ENCODE measurements at regions not wholly inside any gene's neighbourhood (a gene's known extent, or its start where the extent isn't known, plus 50 kb on each side); places are given as distances from the start of the nearest gene placed in this dataset.

- H3K4me1 Mint-ChIP-seq: no peaks in the 10 kb centered on the region
- no peaks in the 10 kb centered on the region for H3K9me3 ChIP-seq (ENCODE audit: low read length)
- H3K27me3 ChIP-seq (ENCODE audit: insufficient read depth, low read length, poor library complexity, severe bottlenecking): no peaks in the 10 kb centered on the region
- no peak overlapping the region for H3K27ac Mint-ChIP-seq
- no peaks in the 10 kb centered on the region for H3K27me3 Mint-ChIP-seq
- peaks cover 0 to 9% (median 0%) of the 10 kb centered on the region in 3 donors for H3K36me3 Mint-ChIP-seq
- no peaks in the 10 kb centered on the region for H3K9me3 Mint-ChIP-seq
- H3K4me3 ChIP-seq (ENCODE audit: low read length): no peak overlapping the region
- no peaks in the 10 kb centered on the region for H3K36me3 ChIP-seq (ENCODE audit: insufficient read depth, low read length)
- no peak overlapping the region for H3K4me3 Mint-ChIP-seq
- POLR2A ChIA-PET: no interaction called here
- no peak for DNase-seq
- H3K4me1 ChIP-seq (ENCODE audit: insufficient read depth, low read length): no peaks in the 10 kb centered on the region
- CTCF ChIA-PET: no interaction called here
- H3K27ac ChIP-seq (ENCODE audit: low read depth, low read length): no peak overlapping the region
Measured at GRCh38 chr10:60466267-60467201, 76.9 kb upstream of the ANK3 start.

DNA sequence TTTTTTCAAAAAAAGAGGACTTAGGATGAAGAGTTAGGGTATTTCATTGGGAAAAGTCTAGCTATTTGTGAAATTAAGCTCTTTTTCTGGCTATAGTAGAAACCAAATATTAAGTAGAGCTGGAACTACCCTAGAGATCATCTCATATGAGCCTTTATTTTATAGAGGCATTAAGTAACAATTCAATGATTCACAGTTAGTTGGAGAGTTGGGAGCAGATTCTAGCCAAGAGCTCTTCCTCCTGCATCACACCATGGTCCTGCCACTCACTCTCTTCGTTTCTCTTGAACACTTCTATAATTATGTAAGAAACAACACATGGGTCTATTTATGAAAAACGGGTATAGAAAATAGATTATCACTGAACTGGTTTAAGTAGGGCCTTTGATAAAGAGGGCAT lies 76.1 kb upstream of the ANK3 start:
- Histone ChIP-seq H3K27ac (ENCODE audit: low read depth, low read length) (no peak overlapping the region), H3K4me3 (ENCODE audit: low read length) (no peak overlapping the region), H3K4me1 (ENCODE audit: insufficient read depth, low read length) (no peaks in the 10 kb centered on the region), H3K9me3 (ENCODE audit: low read length) (no peaks in the 10 kb centered on the region), H3K27me3 (ENCODE audit: insufficient read depth, low read length, poor library complexity, severe bottlenecking) (no peaks in the 10 kb centered on the region), H3K36me3 (ENCODE audit: insufficient read depth, low read length) (no peaks in the 10 kb centered on the region)
- Mint-ChIP-seq H3K4me1 (no peaks in the 10 kb centered on the region), H3K36me3 (peaks cover 0 to 9% (median 0%) of the 10 kb centered on the region in 3 donors), H3K27ac (no peak overlapping the region), H3K9me3 (no peaks in the 10 kb centered on the region), H3K27me3 (no peaks in the 10 kb centered on the region), H3K4me3 (no peak overlapping the region)
- no peak for DNase-seq
- ChIA-PET CTCF (no interaction called here), POLR2A (no interaction called here)

- ChIA-PET POLR2A (no interaction called here), CTCF (no interaction called here)
- no peak overlapping the region for H3K4me3 Mint-ChIP-seq
- H3K27me3 ChIP-seq (ENCODE audit: insufficient read depth, low read length, poor library complexity, severe bottlenecking): no peaks in the 10 kb centered on the region
- no peaks in the 10 kb centered on the region for H3K4me1 Mint-ChIP-seq
- peaks cover 0 to 9% (median 0%) of the 10 kb centered on the region in 3 donors for H3K36me3 Mint-ChIP-seq
- H3K4me3 ChIP-seq (ENCODE audit: low read length): no peak overlapping the region
- no peaks in the 10 kb centered on the region for H3K4me1 ChIP-seq (ENCODE audit: insufficient read depth, low read length)
- no peak for DNase-seq
- no peak overlapping the region for H3K27ac ChIP-seq (ENCODE audit: low read depth, low read length)
- H3K36me3 ChIP-seq (ENCODE audit: insufficient read depth, low read length): no peaks in the 10 kb centered on the region
- H3K9me3 Mint-ChIP-seq: no peaks in the 10 kb centered on the region
- H3K27me3 Mint-ChIP-seq: no peaks in the 10 kb centered on the region
- H3K9me3 ChIP-seq (ENCODE audit: low read length): no peaks in the 10 kb centered on the region
- H3K27ac Mint-ChIP-seq: no peak overlapping the region
Measured at GRCh38 chr10:60464659-60465058, 75.0 kb upstream of the ANK3 start.

GRCh38 chr10:60463746-60464145 lies 74.1 kb upstream of the ANK3 start:
- no peak overlapping the region for H3K4me3 ChIP-seq (ENCODE audit: low read length)
- Mint-ChIP-seq H3K9me3 (no peaks in the 10 kb centered on the region), H3K4me1 (no peaks in the 10 kb centered on the region), H3K4me3 (no peak overlapping the region), H3K27me3 (no peaks in the 10 kb centered on the region), H3K36me3 (peaks cover 0 to 9% (median 0%) of the 10 kb centered on the region in 3 donors), H3K27ac (no peak overlapping the region)
- POLR2A ChIA-PET: no interaction called here
- no peaks in the 10 kb centered on the region for H3K36me3 ChIP-seq (ENCODE audit: insufficient read depth, low read length)
- H3K9me3 ChIP-seq (ENCODE audit: low read length): no peaks in the 10 kb centered on the region
- no peaks in the 10 kb centered on the region for H3K27me3 ChIP-seq (ENCODE audit: insufficient read depth, low read length, poor library complexity, severe bottlenecking)
- H3K27ac ChIP-seq (ENCODE audit: low read depth, low read length): no peak overlapping the region
- H3K4me1 ChIP-seq (ENCODE audit: insufficient read depth, low read length): no peaks in the 10 kb centered on the region
- CTCF ChIA-PET: no interaction called here
- no peak for DNase-seq

DNA sequence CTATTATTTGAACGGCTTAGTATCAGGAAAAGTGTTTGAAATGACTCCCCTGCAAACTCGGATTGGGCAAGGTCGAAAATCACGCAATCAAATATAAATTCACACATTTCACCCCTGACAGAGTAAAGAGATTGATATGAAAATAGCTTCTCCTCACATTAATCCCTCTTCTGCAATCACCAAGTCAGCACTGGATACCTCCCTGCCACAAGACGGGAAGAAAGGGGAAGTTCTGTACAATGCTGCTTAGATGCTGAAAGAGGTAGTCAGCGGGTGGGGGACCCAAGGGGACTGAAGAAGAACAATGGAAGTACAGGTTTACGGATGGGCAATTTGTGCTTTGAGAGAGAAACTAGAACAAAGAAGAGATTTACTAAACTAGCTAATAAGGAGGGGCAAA lies 72.0 kb upstream of the ANK3 start:
- Mint-ChIP-seq H3K4me1 (no peaks in the 10 kb centered on the region), H3K4me3 (no peak overlapping the region), H3K9me3 (no peaks in the 10 kb centered on the region), H3K27ac (no peak overlapping the region), H3K27me3 (peaks cover 0 to 1% of the 10 kb centered on the region in 2 donors), H3K36me3 (peaks cover 0 to 9% (median 0%) of the 10 kb centered on the region in 3 donors)
- H3K27me3 ChIP-seq (ENCODE audit: insufficient read depth, low read length, poor library complexity, severe bottlenecking): no peaks in the 10 kb centered on the region
- H3K27ac ChIP-seq (ENCODE audit: low read depth, low read length): no peak overlapping the region
- H3K36me3 ChIP-seq (ENCODE audit: insufficient read depth, low read length): no peaks in the 10 kb centered on the region
- POLR2A ChIA-PET: no interaction called here
- H3K4me3 ChIP-seq (ENCODE audit: low read length): no peak overlapping the region
- DNase-seq: no peak
- CTCF ChIA-PET: no interaction called here
- no peaks in the 10 kb centered on the region for H3K9me3 ChIP-seq (ENCODE audit: low read length)
- H3K4me1 ChIP-seq (ENCODE audit: insufficient read depth, low read length): no peaks in the 10 kb centered on the region

- Mint-ChIP-seq H3K36me3 (peaks cover 0 to 6% (median 0%) of the 10 kb centered on the region in 3 donors), H3K9me3 (no peaks in the 10 kb centered on the region), H3K27ac (no peak overlapping the region), H3K4me3 (no peak overlapping the region), H3K4me1 (no peaks in the 10 kb centered on the region), H3K27me3 (peaks cover 0 to 1% of the 10 kb centered on the region in 2 donors)
- Histone ChIP-seq H3K4me1 (ENCODE audit: insufficient read depth, low read length) (no peaks in the 10 kb centered on the region), H3K27me3 (ENCODE audit: insufficient read depth, low read length, poor library complexity, severe bottlenecking) (no peaks in the 10 kb centered on the region), H3K4me3 (ENCODE audit: low read length) (no peak overlapping the region), H3K27ac (ENCODE audit: low read depth, low read length) (no peak overlapping the region), H3K9me3 (ENCODE audit: low read length) (no peaks in the 10 kb centered on the region), H3K36me3 (ENCODE audit: insufficient read depth, low read length) (no peaks in the 10 kb centered on the region)
- no peak for DNase-seq
- CTCF ChIA-PET: no interaction called here
- POLR2A ChIA-PET: no interaction called here
Measured at GRCh38 chr10:60459701-60460457, 70.2 kb upstream of the ANK3 start.

DNA sequence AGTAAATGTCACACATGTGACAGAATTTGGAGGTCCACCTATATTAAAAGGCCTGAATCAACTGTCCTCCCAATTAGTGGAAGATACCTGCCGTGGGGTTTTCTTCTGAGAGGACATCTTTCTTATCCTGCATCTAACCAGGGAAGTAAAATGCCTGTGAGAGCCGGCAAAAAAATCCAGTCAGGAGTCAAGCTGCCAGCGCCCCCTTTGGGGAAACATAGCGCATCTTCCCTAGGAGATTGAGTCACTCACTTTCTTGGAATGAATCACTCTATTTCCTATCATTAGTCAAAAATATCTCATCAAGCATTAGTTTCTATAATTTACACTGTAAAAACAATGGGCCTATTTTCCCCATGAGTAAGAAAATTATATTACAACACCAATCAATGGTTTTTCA lies 66.4 kb upstream of the ANK3 start:
- Mint-ChIP-seq H3K27ac (no peak overlapping the region), H3K4me3 (no peak overlapping the region)

GRCh38 chr10:60454336-60454735 lies 64.7 kb upstream of the ANK3 start:
- CTCF ChIA-PET: no interaction called here

More for the DNA sequence above, 66.4 kb upstream of the ANK3 start:
- Histone ChIP-seq H3K27me3 (ENCODE audit: insufficient read depth, low read length, poor library complexity, severe bottlenecking) (no peaks in the 10 kb centered on the region), H3K4me3 (ENCODE audit: low read length) (no peak overlapping the region), H3K9me3 (ENCODE audit: low read length) (no peaks in the 10 kb centered on the region), H3K36me3 (ENCODE audit: insufficient read depth, low read length) (no peaks in the 10 kb centered on the region), H3K4me1 (ENCODE audit: insufficient read depth, low read length) (no peaks in the 10 kb centered on the region), H3K27ac (ENCODE audit: low read depth, low read length) (no peak overlapping the region)
- DNase-seq: no peak
- ChIA-PET POLR2A (no interaction called here), CTCF (no interaction called here)
- H3K36me3 Mint-ChIP-seq: no peaks in the 10 kb centered on the region
- H3K27me3 Mint-ChIP-seq: peaks cover 0 to 1% of the 10 kb centered on the region in 2 donors
- H3K9me3 Mint-ChIP-seq: no peaks in the 10 kb centered on the region
- no peaks in the 10 kb centered on the region for H3K4me1 Mint-ChIP-seq

More at GRCh38 chr10:60454336-60454735, 64.7 kb upstream of the ANK3 start:
- H3K27ac Mint-ChIP-seq: peak overlapping the region in 1 of 8 donors; percentile 27
- H3K27me3 ChIP-seq (ENCODE audit: insufficient read depth, low read length, poor library complexity, severe bottlenecking): no peaks in the 10 kb centered on the region
- no peaks in the 10 kb centered on the region for H3K4me1 ChIP-seq (ENCODE audit: insufficient read depth, low read length)
- POLR2A ChIA-PET: no interaction called here
- H3K27ac ChIP-seq (ENCODE audit: low read depth, low read length): no peak overlapping the region
- no peaks in the 10 kb centered on the region for H3K36me3 Mint-ChIP-seq
- H3K36me3 ChIP-seq (ENCODE audit: insufficient read depth, low read length): no peaks in the 10 kb centered on the region
- H3K9me3 Mint-ChIP-seq: no peaks in the 10 kb centered on the region
- DNase-seq: no peak
- no peaks in the 10 kb centered on the region for H3K9me3 ChIP-seq (ENCODE audit: low read length)
- no peak overlapping the region for H3K4me3 ChIP-seq (ENCODE audit: low read length)
- H3K27me3 Mint-ChIP-seq: peaks cover 0 to 1% of the 10 kb centered on the region in 2 donors
- no peaks in the 10 kb centered on the region for H3K4me1 Mint-ChIP-seq
- H3K4me3 Mint-ChIP-seq: no peak overlapping the region
